Rectal smooth muscle tissue (tissue), 1 donor: ENCODE measurements at regions not wholly inside any gene's neighbourhood (a gene's known extent, or its start where the extent isn't known, plus 50 kb on each side); places are given as distances from the start of the nearest gene placed in this dataset.
"Not testable (repeated sequence)": the region's sequence is repeated elsewhere in the genome, so short reads cannot be mapped to it uniquely, and the experiment has no call there.

ENCODE experiments used
- H3K27ac ChIP-seq: one replicate; pipeline ENCODE4 v1.7.0; 2013; ENCODE audit warnings: low read depth, low read length, inconsistent platforms
- H3K27me3 ChIP-seq: one replicate; pipeline ENCODE4 v1.7.0; 2013; ENCODE audit warnings: low read length; ENCODE audit not compliant: control insufficient read depth, insufficient read depth
- H3K36me3 ChIP-seq: one replicate; pipeline ENCODE4 v1.7.0; 2013; ENCODE audit warnings: low read length; ENCODE audit not compliant: control insufficient read depth, insufficient read depth
- H3K4me1 ChIP-seq: one replicate; pipeline ENCODE4 v1.7.0; 2013; ENCODE audit warnings: low read length; ENCODE audit not compliant: control insufficient read depth, insufficient read depth
- H3K4me3 ChIP-seq: one replicate; pipeline ENCODE4 v1.7.0; 2013; ENCODE audit warnings: low read length
- H3K9ac ChIP-seq: one replicate; pipeline ENCODE4 v1.7.0; 2013; ENCODE audit warnings: low read length

DNA sequence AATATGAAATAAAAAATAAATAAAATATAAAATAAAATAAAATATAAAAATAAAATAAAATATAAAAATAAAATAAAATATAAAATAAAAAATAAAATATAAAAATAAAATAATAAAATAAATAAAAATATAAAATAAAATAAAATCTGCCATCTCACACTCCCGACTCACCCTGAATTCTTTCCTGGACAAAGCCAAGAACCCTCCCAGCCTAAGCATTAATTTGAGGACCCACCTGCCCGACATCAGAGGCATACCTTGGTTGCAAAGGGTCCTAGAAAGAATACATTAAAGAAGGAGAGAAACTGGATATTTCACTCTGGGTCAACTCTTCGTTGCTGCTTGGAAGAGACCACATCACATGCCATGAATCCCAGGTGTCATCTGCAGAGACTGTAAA lies 138.3 kb downstream of the CRLF2 start:
- Histone ChIP-seq H3K27ac (no peak overlapping the region), H3K36me3 (no peaks in the 10 kb centered on the region), H3K9ac (no peak overlapping the region), H3K4me3 (no peak overlapping the region), H3K27me3 (no peaks in the 10 kb centered on the region), H3K4me1 (no peaks in the 10 kb centered on the region)

DNA sequence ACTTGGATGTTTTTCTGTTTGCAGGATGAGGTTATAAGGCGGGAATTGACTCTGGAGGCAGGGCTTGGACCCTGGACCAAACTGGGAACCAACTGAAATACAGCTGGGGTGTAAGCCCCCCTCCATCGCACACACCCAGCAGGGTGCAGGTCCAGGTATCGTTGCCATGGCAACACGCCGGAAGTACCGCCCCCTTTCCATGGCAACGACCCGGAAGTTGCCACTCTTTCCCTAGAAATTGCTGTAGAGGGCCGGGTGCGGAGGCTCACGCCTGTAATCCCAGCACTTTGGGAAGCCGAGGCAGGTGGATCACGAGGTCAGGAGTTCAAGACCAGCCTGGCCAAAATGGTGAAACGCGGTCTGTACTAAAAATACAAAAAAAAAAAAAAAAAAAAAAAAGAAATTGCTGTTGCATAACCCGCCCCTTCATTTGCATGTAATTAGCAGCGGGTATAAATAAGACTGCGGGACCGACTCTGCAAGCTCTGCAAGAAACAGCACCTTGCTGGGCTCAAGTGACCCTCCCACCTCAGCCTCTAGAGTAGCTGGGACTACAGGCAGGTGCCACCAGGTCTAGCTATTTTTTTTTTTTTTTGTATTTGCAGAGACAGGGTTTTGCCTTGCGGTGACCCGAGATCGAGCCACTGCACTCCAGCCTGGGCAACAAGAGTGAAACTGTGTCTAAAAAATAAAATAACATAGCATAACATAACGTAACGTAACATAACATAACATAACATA lies 139.6 kb downstream of the CRLF2 start:
- Histone ChIP-seq H3K4me1 (no peaks in the 10 kb centered on the region), H3K27ac (no peak overlapping the region), H3K4me3 (no peak overlapping the region), H3K36me3 (no peaks in the 10 kb centered on the region), H3K27me3 (no peaks in the 10 kb centered on the region), H3K9ac (no peak overlapping the region)

DNA sequence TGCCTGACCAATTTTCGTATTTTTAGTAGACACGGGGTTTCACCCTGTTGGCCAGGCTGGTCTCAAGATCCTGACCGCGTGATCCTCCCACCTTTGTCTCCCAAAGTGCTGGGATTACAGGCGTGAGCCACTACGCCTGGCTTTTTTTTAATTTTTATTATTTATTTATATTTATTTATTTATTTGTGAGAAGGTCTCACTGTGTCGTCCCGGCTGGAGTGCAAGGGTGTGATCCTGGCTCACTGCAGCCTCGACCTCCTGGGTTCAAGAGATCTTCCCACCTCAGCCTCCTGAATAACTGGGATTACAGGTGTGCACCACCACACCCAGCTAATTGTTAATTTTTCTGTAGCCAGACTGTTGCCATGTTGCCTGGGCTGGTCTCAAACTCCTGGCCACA lies 141.1 kb downstream of the CRLF2 start:
- no peak overlapping the region for H3K9ac ChIP-seq
- no peaks in the 10 kb centered on the region for H3K27me3 ChIP-seq
- H3K27ac ChIP-seq = no peak overlapping the region
- no peaks in the 10 kb centered on the region for H3K36me3 ChIP-seq
- no peak overlapping the region for H3K4me3 ChIP-seq
- no peaks in the 10 kb centered on the region for H3K4me1 ChIP-seq

DNA sequence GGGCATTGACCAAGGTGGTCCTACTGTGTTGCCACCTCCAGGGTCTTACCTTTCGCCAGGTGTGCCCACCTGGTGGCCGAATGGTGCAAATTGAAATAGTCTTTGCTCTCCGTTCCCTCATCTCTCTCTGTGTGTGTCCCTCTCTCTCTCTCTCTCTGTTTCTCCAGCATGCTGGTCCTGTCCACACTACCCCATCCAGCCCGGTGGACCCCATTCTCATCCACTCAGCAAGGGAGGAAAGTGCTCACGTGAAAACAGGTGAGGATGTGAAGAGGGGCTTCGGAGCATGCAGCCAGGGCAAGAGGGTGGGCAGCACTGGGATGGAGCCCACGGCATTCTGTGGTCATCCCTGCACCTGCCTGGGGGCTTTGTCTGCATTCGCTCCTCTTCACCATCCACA lies 150.1 kb downstream of the CRLF2 start:
- Histone ChIP-seq H3K4me3 (no peak overlapping the region), H3K9ac (no peak overlapping the region), H3K4me1 (no peaks in the 10 kb centered on the region), H3K36me3 (no peaks in the 10 kb centered on the region), H3K27ac (no peak overlapping the region), H3K27me3 (no peaks in the 10 kb centered on the region)

DNA sequence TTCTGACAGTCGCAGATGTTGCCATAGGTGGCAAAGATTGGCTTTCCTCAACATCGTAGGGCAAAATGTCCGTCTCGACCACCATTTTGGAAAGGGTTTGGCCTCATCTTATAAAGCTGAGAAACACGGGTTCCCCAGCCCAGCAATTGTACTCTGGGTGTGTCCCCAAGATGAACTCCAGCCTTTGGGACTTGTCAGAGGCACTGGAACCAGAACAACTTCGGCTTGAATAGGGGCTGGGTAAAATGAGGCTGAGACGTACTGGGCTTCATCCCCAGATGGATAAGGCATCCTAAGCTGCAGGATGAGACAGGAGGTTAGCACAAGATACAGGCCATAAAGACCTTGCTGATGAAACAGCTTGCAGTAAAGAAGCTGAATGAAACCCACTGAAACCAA lies 151.9 kb downstream of the CRLF2 start:
- no peaks in the 10 kb centered on the region for H3K4me1 ChIP-seq
- no peaks in the 10 kb centered on the region for H3K27me3 ChIP-seq
- no peak overlapping the region for H3K27ac ChIP-seq
- H3K36me3 ChIP-seq = no peaks in the 10 kb centered on the region
- no peak overlapping the region for H3K9ac ChIP-seq
- H3K4me3 ChIP-seq = no peak overlapping the region

DNA sequence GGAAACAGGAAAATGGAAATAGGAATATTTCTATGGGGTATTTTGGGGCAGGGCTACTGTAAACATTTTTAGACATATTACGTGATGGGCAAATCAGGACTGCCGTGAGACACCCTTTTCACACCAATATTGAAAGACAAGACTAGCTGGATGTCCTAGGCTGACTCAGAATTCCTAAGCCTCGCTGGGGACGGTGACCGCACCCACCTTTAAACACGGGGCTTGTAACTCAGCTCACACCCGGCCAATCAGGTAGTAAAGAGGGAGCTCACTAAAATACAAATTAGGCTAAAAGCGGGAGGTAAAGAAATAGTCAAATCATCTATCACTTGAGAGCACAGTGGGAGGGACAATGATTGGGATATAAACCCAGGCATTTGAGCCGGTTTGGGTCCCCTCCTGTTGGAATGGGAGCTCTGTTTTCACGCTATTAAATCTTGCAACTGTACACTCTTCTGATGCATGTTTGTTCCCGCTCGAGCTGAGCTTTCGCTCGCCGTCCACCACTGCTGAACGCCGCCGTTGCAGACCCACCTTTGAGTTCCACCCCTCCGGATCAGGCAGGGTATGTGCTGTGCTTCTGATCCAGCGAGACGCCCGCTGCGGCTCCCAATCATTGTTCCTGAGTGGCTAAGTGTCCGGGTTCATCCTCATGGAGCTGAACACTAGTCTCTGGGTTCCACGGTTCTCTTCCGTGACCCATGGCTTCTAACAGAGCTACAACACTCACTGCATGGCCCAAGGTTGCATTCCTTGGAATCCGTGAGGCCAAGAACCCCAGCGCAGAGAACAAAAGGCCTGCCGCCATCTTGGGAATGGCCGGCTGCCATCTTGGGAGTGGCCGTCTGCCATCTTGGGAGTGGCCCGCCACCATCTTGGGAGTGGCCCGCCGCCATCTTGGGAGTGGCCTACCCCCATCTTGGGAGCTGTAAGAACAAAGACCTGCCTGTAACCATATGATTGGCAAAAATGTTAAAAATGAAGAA lies 152.6 kb downstream of the CRLF2 start:
- no peak overlapping the region for H3K4me3 ChIP-seq
- H3K4me1 ChIP-seq = no peaks in the 10 kb centered on the region
- no peaks in the 10 kb centered on the region for H3K36me3 ChIP-seq
- H3K9ac ChIP-seq = no peak overlapping the region
- no peak overlapping the region for H3K27ac ChIP-seq
- H3K27me3 ChIP-seq = no peaks in the 10 kb centered on the region

DNA sequence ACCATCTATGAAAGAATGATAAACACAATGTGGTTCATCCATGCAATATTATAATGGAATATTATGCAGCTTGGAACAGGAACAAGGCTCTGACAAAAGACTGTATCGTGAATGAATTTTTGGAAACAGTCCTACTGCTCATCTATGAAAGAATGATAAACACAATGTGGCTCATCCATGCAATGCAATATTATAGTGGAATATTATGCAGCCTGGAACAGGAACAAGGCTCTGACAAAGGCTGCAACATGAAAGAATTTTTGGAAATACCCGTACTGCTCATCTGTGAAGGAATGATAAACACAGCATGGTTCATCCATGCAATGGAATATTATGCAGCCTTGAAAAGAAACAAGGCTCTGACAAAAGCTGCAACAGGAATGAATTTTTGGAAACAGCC lies 158.8 kb downstream of the CRLF2 start:
- H3K36me3 ChIP-seq, H3K4me3 ChIP-seq, H3K27ac ChIP-seq, H3K27me3 ChIP-seq, H3K9ac ChIP-seq, H3K4me1 ChIP-seq: not testable (repeated sequence)

DNA sequence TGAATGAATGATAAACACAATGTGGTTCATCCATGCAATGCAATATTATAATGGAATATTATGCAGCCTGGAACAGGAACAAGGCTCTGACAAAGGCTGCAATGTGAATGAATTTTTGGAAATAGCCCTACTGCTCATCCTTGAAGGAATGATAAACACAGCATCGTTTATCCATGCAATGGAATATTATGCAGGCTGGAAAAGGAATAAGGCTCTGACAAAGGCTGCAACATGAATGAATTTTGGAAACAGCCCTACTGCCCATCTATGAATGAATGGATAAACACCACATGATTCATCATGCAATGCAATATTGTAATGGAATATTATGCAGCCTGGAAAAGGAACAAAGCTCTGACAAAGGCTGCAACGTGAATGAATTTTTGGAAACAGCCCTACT lies 159.4 kb downstream of the CRLF2 start:
- H3K9ac ChIP-seq = no peak overlapping the region
- no peaks in the 10 kb centered on the region for H3K4me1 ChIP-seq
- no peak overlapping the region for H3K4me3 ChIP-seq
- H3K27me3 ChIP-seq = no peaks in the 10 kb centered on the region
- H3K36me3 ChIP-seq = no peaks in the 10 kb centered on the region
- H3K27ac ChIP-seq = no peak overlapping the region

DNA sequence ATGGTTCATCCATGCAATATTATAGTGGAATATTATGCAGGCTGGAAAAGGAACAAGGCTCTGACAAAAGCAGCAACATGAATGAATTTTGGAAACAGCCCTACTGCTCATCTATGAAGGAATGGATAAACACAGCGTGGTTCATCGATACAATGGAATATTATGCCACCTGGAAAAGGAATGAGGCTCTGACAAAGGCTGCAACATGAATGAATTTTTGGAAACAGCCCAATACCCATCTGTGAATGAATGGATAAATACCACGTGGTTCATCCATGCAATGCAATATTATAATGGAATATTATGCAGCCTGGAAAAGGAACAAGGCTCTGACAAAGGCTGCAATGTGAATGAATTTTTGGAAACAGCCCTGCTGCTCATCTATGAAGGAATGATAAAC lies 160.4 kb downstream of the CRLF2 start:
- no peaks in the 10 kb centered on the region for H3K36me3 ChIP-seq
- no peaks in the 10 kb centered on the region for H3K27me3 ChIP-seq
- H3K4me1 ChIP-seq = no peaks in the 10 kb centered on the region
- H3K9ac ChIP-seq = no peak overlapping the region
- H3K27ac ChIP-seq = no peak overlapping the region
- H3K4me3 ChIP-seq = no peak overlapping the region

DNA sequence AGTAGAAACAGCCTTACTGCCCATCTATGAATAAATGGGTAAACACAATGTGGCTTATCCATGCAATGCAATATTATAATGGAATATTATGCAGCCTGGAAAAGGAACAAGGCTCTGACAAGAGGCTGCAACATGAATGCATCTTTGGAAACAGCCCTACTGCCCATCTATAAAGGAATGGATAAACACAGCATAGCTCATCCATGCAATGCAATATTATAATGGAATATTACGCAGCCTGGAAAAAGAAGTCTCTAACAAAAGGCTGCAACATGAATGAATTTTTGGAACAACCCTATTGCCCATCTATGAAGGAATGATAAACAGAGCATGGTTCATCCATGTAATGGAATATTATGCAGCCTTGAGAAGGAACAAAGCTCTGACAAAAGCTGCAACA lies 161.0 kb downstream of the CRLF2 start:
- H3K9ac ChIP-seq = no peak overlapping the region

DNA sequence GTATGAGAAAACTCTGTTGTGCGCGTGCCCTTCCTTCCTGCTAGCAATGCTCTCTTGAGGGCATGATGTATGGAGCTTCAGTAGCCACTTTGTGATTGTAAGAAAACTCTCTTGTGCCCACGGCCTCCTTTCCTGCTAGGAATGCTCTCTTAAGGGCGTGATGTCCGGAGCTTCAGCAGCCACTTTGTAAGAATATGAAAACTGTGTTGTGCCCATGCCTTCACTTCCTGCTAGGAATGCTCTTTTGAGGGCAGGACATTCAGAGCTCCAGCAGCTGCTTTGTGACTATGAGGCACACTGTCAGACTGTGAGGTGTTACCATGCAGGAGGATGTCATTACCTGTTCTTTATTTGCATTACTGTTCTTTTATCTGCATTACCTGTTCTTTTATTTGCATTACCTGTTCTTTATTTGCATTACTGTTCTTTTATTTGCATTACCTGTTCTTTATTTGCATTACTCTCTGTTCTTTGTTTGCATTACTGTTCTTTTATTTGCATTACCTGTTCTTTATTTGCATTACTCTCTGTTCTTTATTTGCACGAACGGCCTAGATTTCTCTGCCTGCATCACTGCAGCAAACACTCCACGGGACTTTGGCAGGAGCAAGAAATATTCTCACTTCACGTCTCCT lies 166.7 kb downstream of the CRLF2 start:
- H3K27me3 ChIP-seq = no peaks in the 10 kb centered on the region
- no peak overlapping the region for H3K9ac ChIP-seq
- no peak overlapping the region for H3K27ac ChIP-seq
- no peaks in the 10 kb centered on the region for H3K4me1 ChIP-seq
- no peak overlapping the region for H3K4me3 ChIP-seq
- no peaks in the 10 kb centered on the region for H3K36me3 ChIP-seq

More for the DNA sequence above, 161.0 kb downstream of the CRLF2 start:
- no peak overlapping the region for H3K4me3 ChIP-seq
- H3K27ac ChIP-seq = no peak overlapping the region
- no peaks in the 10 kb centered on the region for H3K36me3 ChIP-seq
- H3K4me1 ChIP-seq = no peaks in the 10 kb centered on the region
- H3K27me3 ChIP-seq = no peaks in the 10 kb centered on the region

DNA sequence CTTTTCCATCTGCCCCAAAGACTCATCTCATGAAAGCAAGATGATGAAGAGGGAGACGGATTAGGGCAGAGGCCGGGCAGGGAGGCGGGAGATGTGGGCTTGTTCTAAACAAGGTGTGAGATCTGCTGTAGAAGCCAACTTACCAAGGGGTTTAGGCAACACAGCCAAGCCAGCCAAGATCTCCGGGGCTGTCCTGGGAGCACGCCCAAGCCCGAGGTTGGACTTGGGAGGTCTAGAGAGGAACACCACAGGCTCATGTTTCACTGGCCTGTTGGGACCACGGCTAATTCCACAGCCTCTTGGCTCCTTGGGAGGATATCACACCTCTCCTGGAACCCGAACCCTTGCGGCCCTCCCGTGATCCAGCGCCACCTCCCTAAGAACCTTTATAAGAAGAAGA lies 171.4 kb downstream of the CRLF2 start:
- no peak overlapping the region for H3K9ac ChIP-seq
- H3K27ac ChIP-seq = no peak overlapping the region
- no peaks in the 10 kb centered on the region for H3K36me3 ChIP-seq
- no peaks in the 10 kb centered on the region for H3K4me1 ChIP-seq
- H3K27me3 ChIP-seq = no peaks in the 10 kb centered on the region
- H3K4me3 ChIP-seq = no peak overlapping the region
